GM18907 (cell line): ENCODE measurements at regions not wholly inside any gene's neighbourhood (a gene's known extent, or its start where the extent isn't known, plus 50 kb on each side); places are given as distances from the start of the nearest gene placed in this dataset.

Experiments
- ATAC-seq: cut with Tn5 transposase; IDR thresholded peaks from one replicate; pipeline ENCODE4 v1.9.1; 2021; ENCODE audit warnings: mild to moderate bottlenecking, moderate library complexity; ENCODE audit not compliant: unreplicated experiment

- no peak for ATAC-seq
Measured at GRCh38 chr14:22174412-22175277, 414.4 kb downstream of the DAD1 start.

- no peak for ATAC-seq
Measured at GRCh38 chr14:22168092-22168955, 420.7 kb downstream of the DAD1 start.

GRCh38 chr14:22164616-22165015, 424.4 kb downstream of the DAD1 start:
- no peak for ATAC-seq

GRCh38 chr14:22163051-22163450, 426.0 kb downstream of the DAD1 start:
- no peak for ATAC-seq

GRCh38 chr14:22159957-22160356, 429.1 kb downstream of the DAD1 start:
- ATAC-seq, result no peak

GRCh38 chr14:22159099-22159498, 429.9 kb downstream of the DAD1 start:
- no peak for ATAC-seq

GRCh38 chr14:22158560-22158959, 430.5 kb downstream of the DAD1 start:
- ATAC-seq, result no peak

- no peak for ATAC-seq
Measured at GRCh38 chr14:22155571-22155970, 433.5 kb downstream of the DAD1 start.

- ATAC-seq, result no peak
Measured at GRCh38 chr14:22152903-22153302, 436.1 kb downstream of the DAD1 start.

GRCh38 chr14:22152161-22152870, 436.7 kb downstream of the DAD1 start:
- ATAC-seq, result no peak

GRCh38 chr14:22151121-22151520, 437.9 kb downstream of the DAD1 start:
- ATAC-seq, result no peak

- ATAC-seq, result no peak
Measured at GRCh38 chr14:22149058-22149457, 440.0 kb downstream of the DAD1 start.

- ATAC-seq, result no peak
Measured at GRCh38 chr14:22147716-22148115, 441.3 kb downstream of the DAD1 start.

GRCh38 chr14:22143363-22143762, 445.7 kb downstream of the DAD1 start:
- no peak for ATAC-seq

- ATAC-seq, result no peak
Measured at GRCh38 chr14:22140633-22141032, 448.4 kb downstream of the DAD1 start.

- ATAC-seq, result no peak
Measured at GRCh38 chr14:22131749-22132476, 457.1 kb downstream of the DAD1 start.

- no peak for ATAC-seq
Measured at GRCh38 chr14:22124073-22124613, 450.5 kb upstream of the OR4E1 start.

GRCh38 chr14:22122829-22123560, 449.4 kb upstream of the OR4E1 start:
- no peak for ATAC-seq

- no peak for ATAC-seq
Measured at GRCh38 chr14:22122227-22122818, 448.7 kb upstream of the OR4E1 start.
